ENCODE measurements at regions not wholly inside any gene's neighbourhood (a gene's known extent, or its start where the extent isn't known, plus 50 kb on each side); places are given as distances from the start of the nearest gene placed in this dataset.

- H3K36me3 Mint-ChIP-seq = no peaks in the 10 kb centered on the region
- no peak for ATAC-seq (replicated peaks)
- no peak overlapping the region for H3K27ac Mint-ChIP-seq
- peaks cover 4 to 11% of the 10 kb centered on the region in 2 donors for H3K27me3 Mint-ChIP-seq
- H3K4me3 Mint-ChIP-seq = no peak overlapping the region
- no peaks in the 10 kb centered on the region for H3K4me1 Mint-ChIP-seq
- H3K9me3 Mint-ChIP-seq = peaks cover 0 to 2% of the 10 kb centered on the region in 2 donors
- DNase-seq = no peak
Measured at GRCh38 chr15:61411902-61412510, 182.9 kb upstream of the RORA start.

GRCh38 chr15:61410662-61411061 lies 181.6 kb upstream of the RORA start:
- H3K27me3 Mint-ChIP-seq = peaks cover 4 to 11% of the 10 kb centered on the region in 2 donors
- H3K9me3 Mint-ChIP-seq = peaks cover 0 to 2% of the 10 kb centered on the region in 2 donors

GRCh38 chr15:61404567-61404966 lies 175.5 kb upstream of the RORA start:
- no peak for DNase-seq
- Mint-ChIP-seq H3K36me3 (no peaks in the 10 kb centered on the region), H3K4me3 (no peak overlapping the region), H3K4me1 (no peaks in the 10 kb centered on the region), H3K9me3 (no peaks in the 10 kb centered on the region), H3K27ac (no peak overlapping the region), H3K27me3 (peaks cover 8 to 11% of the 10 kb centered on the region in 2 donors)
- ATAC-seq (replicated peaks) = no peak

More at GRCh38 chr15:61410662-61411061, 181.6 kb upstream of the RORA start:
- H3K4me3 Mint-ChIP-seq = no peak overlapping the region
- no peak overlapping the region for H3K27ac Mint-ChIP-seq
- ATAC-seq (replicated peaks) = no peak
- H3K36me3 Mint-ChIP-seq = no peaks in the 10 kb centered on the region
- H3K4me1 Mint-ChIP-seq = no peaks in the 10 kb centered on the region
- no peak for DNase-seq

GRCh38 chr15:61403884-61404283 lies 174.8 kb upstream of the RORA start:
- Mint-ChIP-seq H3K9me3 (no peaks in the 10 kb centered on the region), H3K4me3 (no peak overlapping the region), H3K27ac (no peak overlapping the region), H3K27me3 (peaks cover 8 to 10% of the 10 kb centered on the region in 2 donors), H3K4me1 (no peaks in the 10 kb centered on the region), H3K36me3 (no peaks in the 10 kb centered on the region)
- DNase-seq = no peak
- no peak for ATAC-seq (replicated peaks)

GRCh38 chr15:61401903-61402698 lies 173.0 kb upstream of the RORA start:
- Mint-ChIP-seq H3K27me3 (peaks cover 4 to 6% of the 10 kb centered on the region in 2 donors), H3K36me3 (no peaks in the 10 kb centered on the region), H3K4me1 (no peaks in the 10 kb centered on the region), H3K9me3 (peaks cover 2 to 6% of the 10 kb centered on the region in 2 donors), H3K27ac (no peak overlapping the region), H3K4me3 (no peak overlapping the region)
- ATAC-seq (replicated peaks) (no peak), DNase-seq (no peak)

- Mint-ChIP-seq H3K4me3 (no peak overlapping the region), H3K27me3 (peaks cover 4 to 13% of the 10 kb centered on the region in 2 donors), H3K4me1 (no peaks in the 10 kb centered on the region), H3K27ac (no peak overlapping the region), H3K36me3 (no peaks in the 10 kb centered on the region), H3K9me3 (peaks cover 2 to 6% of the 10 kb centered on the region in 2 donors)
- no peak for ATAC-seq (replicated peaks)
- DNase-seq = no peak
Measured at GRCh38 chr15:61398310-61398709, 169.2 kb upstream of the RORA start.

- H3K36me3 Mint-ChIP-seq = no peaks in the 10 kb centered on the region
Measured at GRCh38 chr15:61396235-61396919, 167.3 kb upstream of the RORA start.

GRCh38 chr15:61393949-61394348 lies 164.8 kb upstream of the RORA start:
- DNase-seq = no peak
- peaks cover 2 to 6% of the 10 kb centered on the region in 2 donors for H3K9me3 Mint-ChIP-seq
- no peak overlapping the region for H3K4me3 Mint-ChIP-seq
- H3K36me3 Mint-ChIP-seq = no peaks in the 10 kb centered on the region
- H3K27ac Mint-ChIP-seq = no peak overlapping the region
- ATAC-seq (replicated peaks) = no peak
- H3K27me3 Mint-ChIP-seq = peaks cover 0 to 7% of the 10 kb centered on the region in 2 donors
- no peaks in the 10 kb centered on the region for H3K4me1 Mint-ChIP-seq

More at GRCh38 chr15:61396235-61396919, 167.3 kb upstream of the RORA start:
- H3K27ac Mint-ChIP-seq = no peak overlapping the region
- H3K9me3 Mint-ChIP-seq = peaks cover 2 to 6% of the 10 kb centered on the region in 2 donors
- H3K27me3 Mint-ChIP-seq = peaks cover 0 to 7% of the 10 kb centered on the region in 2 donors
- H3K4me3 Mint-ChIP-seq = no peak overlapping the region
- DNase-seq = no peak
- H3K4me1 Mint-ChIP-seq = no peaks in the 10 kb centered on the region
- ATAC-seq (replicated peaks) = no peak

GRCh38 chr15:61393524-61393923 lies 164.4 kb upstream of the RORA start:
- no peak for DNase-seq
- H3K27ac Mint-ChIP-seq = no peak overlapping the region

GRCh38 chr15:61390138-61390537 lies 161.0 kb upstream of the RORA start:
- no peaks in the 10 kb centered on the region for H3K4me1 Mint-ChIP-seq
- H3K9me3 Mint-ChIP-seq = peaks cover 6 to 7% of the 10 kb centered on the region in 2 donors
- no peak for DNase-seq
- H3K27me3 Mint-ChIP-seq = peaks cover 0 to 7% of the 10 kb centered on the region in 2 donors
- H3K4me3 Mint-ChIP-seq = no peak overlapping the region
- no peak overlapping the region for H3K27ac Mint-ChIP-seq
- ATAC-seq (replicated peaks) = no peak
- H3K36me3 Mint-ChIP-seq = no peaks in the 10 kb centered on the region

More at GRCh38 chr15:61393524-61393923, 164.4 kb upstream of the RORA start:
- no peak for ATAC-seq (replicated peaks)
- H3K27me3 Mint-ChIP-seq = peaks cover 0 to 7% of the 10 kb centered on the region in 2 donors
- H3K36me3 Mint-ChIP-seq = no peaks in the 10 kb centered on the region
- H3K9me3 Mint-ChIP-seq = peaks cover 2 to 7% of the 10 kb centered on the region in 2 donors
- H3K4me3 Mint-ChIP-seq = no peak overlapping the region
- no peaks in the 10 kb centered on the region for H3K4me1 Mint-ChIP-seq

- Mint-ChIP-seq H3K4me1 (no peaks in the 10 kb centered on the region), H3K27ac (no peak overlapping the region), H3K36me3 (no peaks in the 10 kb centered on the region), H3K4me3 (no peak overlapping the region), H3K9me3 (peaks cover 8 to 9% of the 10 kb centered on the region in 2 donors), H3K27me3 (peaks cover 0 to 4% of the 10 kb centered on the region in 2 donors)
- DNase-seq (no peak), ATAC-seq (replicated peaks) (no peak)
Measured at GRCh38 chr15:61389334-61390028, 160.4 kb upstream of the RORA start.

GRCh38 chr15:61387675-61388074 lies 158.6 kb upstream of the RORA start:
- peaks cover 8 to 9% of the 10 kb centered on the region in 2 donors for H3K9me3 Mint-ChIP-seq
- no peaks in the 10 kb centered on the region for H3K36me3 Mint-ChIP-seq
- ATAC-seq (replicated peaks) (no peak), DNase-seq (no peak)
- no peaks in the 10 kb centered on the region for H3K27me3 Mint-ChIP-seq
- no peak overlapping the region for H3K4me3 Mint-ChIP-seq
- no peak overlapping the region for H3K27ac Mint-ChIP-seq
- no peaks in the 10 kb centered on the region for H3K4me1 Mint-ChIP-seq

GRCh38 chr15:61383421-61383820 lies 154.3 kb upstream of the RORA start:
- no peak for ATAC-seq (replicated peaks)
- no peak for DNase-seq

GRCh38 chr15:61382927-61383326 lies 153.8 kb upstream of the RORA start:
- no peaks in the 10 kb centered on the region for H3K4me1 Mint-ChIP-seq
- no peaks in the 10 kb centered on the region for H3K36me3 Mint-ChIP-seq
- ATAC-seq (replicated peaks) (no peak), DNase-seq (no peak)
- H3K9me3 Mint-ChIP-seq = peaks cover 5 to 7% of the 10 kb centered on the region in 2 donors
- no peak overlapping the region for H3K27ac Mint-ChIP-seq
- H3K27me3 Mint-ChIP-seq = no peaks in the 10 kb centered on the region
- H3K4me3 Mint-ChIP-seq = no peak overlapping the region

More at GRCh38 chr15:61383421-61383820, 154.3 kb upstream of the RORA start:
- H3K27ac Mint-ChIP-seq = no peak overlapping the region
- no peak overlapping the region for H3K4me3 Mint-ChIP-seq
- no peaks in the 10 kb centered on the region for H3K4me1 Mint-ChIP-seq
- no peaks in the 10 kb centered on the region for H3K27me3 Mint-ChIP-seq
- H3K36me3 Mint-ChIP-seq = no peaks in the 10 kb centered on the region
- peaks cover 8% of the 10 kb centered on the region in 2 donors for H3K9me3 Mint-ChIP-seq

All from stimulated activated naive B cell treated with anti-CD40 and anti-IgM and Interleukin-4, amounts not matched to agents 10 μg/mL and 1 μg/mL and 100 μg/mL, for 72 hours (primary cell).